SK-N-SH treated with all-trans-retinoic acid at 6 μM for 48 hours (cell line): ENCODE measurements at regions not wholly inside any gene's neighbourhood (a gene's known extent, or its start where the extent isn't known, plus 50 kb on each side); places are given as distances from the start of the nearest gene placed in this dataset.

Source experiments
- ATAC-seq: fragments of 200-7000 bp; cut with Tn5 transposase; 3 replicates; pipeline ENCODE4 v1.9.1; 2020; ENCODE audit warnings: mild to moderate bottlenecking, moderate library complexity
- ARNTL ChIP-seq: fragments of 450-650 bp; formaldehyde crosslinking; IDR thresholded peaks from 2 replicates; pipeline ENCODE4 v1.5.0; 2020; ENCODE audit warnings: low read depth, mild to moderate bottlenecking, moderate library complexity, borderline replicate concordance
- BACH2 ChIP-seq: fragments of 250-450 bp; sonication (Bioruptor Pico); IDR thresholded peaks from 2 replicates; pipeline ENCODE4 v1.9.0; 2021; ENCODE audit warnings: mild to moderate bottlenecking, borderline replicate concordance
- CREB5 ChIP-seq: fragments of 250-450 bp; sonication (Bioruptor Pico); IDR thresholded peaks from 2 replicates; pipeline ENCODE4 v1.5.1; 2020; ENCODE audit warnings: low read depth, mild to moderate bottlenecking, moderate library complexity
- CSDC2 ChIP-seq: fragments of 250-450 bp; sonication (Bioruptor Pico); IDR thresholded peaks from 2 replicates; pipeline ENCODE4 v1.5.0; 2020; ENCODE audit warnings: mild to moderate bottlenecking, moderate library complexity
- CSRNP3 ChIP-seq: fragments of 250-450 bp; sonication (Bioruptor Pico); IDR thresholded peaks from 2 replicates; pipeline ENCODE4 v1.5.1; 2021; ENCODE audit warnings: mild to moderate bottlenecking, moderate library complexity
- ESRRG ChIP-seq: fragments of 250-450 bp; sonication (Bioruptor Pico); IDR thresholded peaks from 2 replicates; pipeline ENCODE4 v1.6.1; 2021; ENCODE audit warnings: mild to moderate bottlenecking
- GLIS3 ChIP-seq: fragments of 250-450 bp; sonication (Bioruptor Pico); IDR thresholded peaks from 2 replicates; pipeline ENCODE4 v1.5.0; 2020; ENCODE audit warnings: mild to moderate bottlenecking, moderate library complexity
- ISL1 ChIP-seq: fragments of 250-450 bp; sonication (Bioruptor Pico); IDR thresholded peaks from 2 replicates; pipeline ENCODE4 v2.1.2; 2022; ENCODE audit warnings: mild to moderate bottlenecking, moderate library complexity
- OSR1 ChIP-seq: fragments of 250-450 bp; sonication (Bioruptor Pico); IDR thresholded peaks from 2 replicates; pipeline ENCODE4 v1.8.0; 2022; ENCODE audit warnings: moderate library complexity, mild to moderate bottlenecking, inconsistent platforms
- POU6F1 ChIP-seq: fragments of 250-450 bp; sonication (Bioruptor Pico); IDR thresholded peaks from 2 replicates; pipeline ENCODE4 v1.8.0; 2021; ENCODE audit warnings: low read depth, mild to moderate bottlenecking, moderate library complexity, borderline replicate concordance
- RARB ChIP-seq: fragments of 250-450 bp; sonication (Bioruptor Pico); IDR thresholded peaks from 2 replicates; pipeline ENCODE4 v1.8.0; 2021; ENCODE audit warnings: mild to moderate bottlenecking, moderate library complexity
- SNAI2 ChIP-seq: fragments of 250-450 bp; sonication (Bioruptor Pico); IDR thresholded peaks from 2 replicates; pipeline ENCODE4 v1.5.0; 2020; ENCODE audit warnings: mild to moderate bottlenecking, moderate library complexity
- TCF4 ChIP-seq: fragments of 250-450 bp; sonication (Bioruptor Pico); IDR thresholded peaks from 2 replicates; pipeline ENCODE4 v1.8.0; 2021; ENCODE audit warnings: mild to moderate bottlenecking, moderate library complexity, borderline replicate concordance
- TOX ChIP-seq: fragments of 250-450 bp; sonication (Bioruptor Pico); IDR thresholded peaks from 2 replicates; pipeline ENCODE4 v1.8.0; 2021; ENCODE audit warnings: mild to moderate bottlenecking, moderate library complexity, borderline replicate concordance
- ZC3H10 ChIP-seq: fragments of 250-450 bp; sonication (Bioruptor Pico); IDR thresholded peaks from 2 replicates; pipeline ENCODE4 v1.5.1; 2021; ENCODE audit warnings: mild to moderate bottlenecking, moderate library complexity
- ZFP3 ChIP-seq: fragments of 250-450 bp; sonication (Bioruptor Pico); IDR thresholded peaks from 2 replicates; pipeline ENCODE4 v1.5.0; 2020; ENCODE audit warnings: mild to moderate bottlenecking, moderate library complexity
- ZFP30 ChIP-seq: fragments of 450-650 bp; formaldehyde crosslinking; IDR thresholded peaks from 2 replicates; pipeline ENCODE4 v1.5.0; 2022; ENCODE audit warnings: mild to moderate bottlenecking, moderate library complexity
- ZNF565 ChIP-seq: fragments of 450-650 bp; formaldehyde crosslinking; conservative IDR thresholded peaks from 2 replicates; pipeline ENCODE4 v1.5.0; 2020; ENCODE audit warnings: low read depth, mild to moderate bottlenecking, moderate library complexity
- ZNF70 ChIP-seq: fragments of 450-650 bp; formaldehyde crosslinking; IDR thresholded peaks from 2 replicates; pipeline ENCODE4 v1.5.0; 2020; ENCODE audit warnings: mild to moderate bottlenecking, moderate library complexity

- TF ChIP-seq ZNF70 (CRISPR knock-in tag) (no peak), TOX (no peak), CREB5 (no peak), GLIS3 (CRISPR knock-in tag) (no peak), ISL1 (CRISPR knock-in tag) (no peak), BACH2 (no peak)
Observed at GRCh38 chr12:67761566-67761965, 113.0 kb downstream of the DYRK2 start (continued).

GRCh38 chr12:67764055-67764454, 115.5 kb downstream of the DYRK2 start:
- TF ChIP-seq ZFP30 (CRISPR knock-in tag) (no peak), ZFP3 (CRISPR knock-in tag) (no peak), BACH2 (no peak), CSDC2 (CRISPR knock-in tag) (no peak), RARB (no peak), POU6F1 (CRISPR knock-in tag) (no peak), ZC3H10 (CRISPR knock-in tag) (no peak), GLIS3 (CRISPR knock-in tag) (no peak), CREB5 (no peak)
- no peak for ATAC-seq

GRCh38 chr12:67764946-67765619, 116.5 kb downstream of the DYRK2 start:
- ATAC-seq: peak; percentile 68
- TF ChIP-seq ZFP3 (CRISPR knock-in tag) (no peak), CSRNP3 (CRISPR knock-in tag) (no peak), ZFP30 (CRISPR knock-in tag) (no peak), OSR1 (CRISPR knock-in tag) (no peak), ZNF70 (CRISPR knock-in tag) (no peak), SNAI2 (no peak), ARNTL (no peak), ISL1 (CRISPR knock-in tag) (no peak), ZNF565 (CRISPR knock-in tag) (no peak), RARB (no peak)

GRCh38 chr12:67765776-67766766, 117.5 kb downstream of the DYRK2 start:
- TF ChIP-seq POU6F1 (CRISPR knock-in tag) (0 out of 2 replicates have a peak, but pooled peaks have one; percentile 61), ZNF565 (CRISPR knock-in tag) (no peak), ZNF70 (CRISPR knock-in tag) (no peak), TOX (no peak), ZFP30 (CRISPR knock-in tag) (no peak), TCF4 (no peak), ZFP3 (CRISPR knock-in tag) (0 out of 2 replicates have a peak, but pooled peaks have one; percentile 35), CSDC2 (CRISPR knock-in tag) (peak; percentile 59; the same call in 1 of the 2 replicates), ESRRG (CRISPR knock-in tag) (0 out of 2 replicates have a peak, but pooled peaks have one; percentile 16), OSR1 (CRISPR knock-in tag) (peak; percentile 84; the same call in 1 of the 2 replicates), ISL1 (CRISPR knock-in tag) (peak; percentile 29), SNAI2 (peak; percentile 74; the same call in 1 of the 2 replicates)
- ATAC-seq: peak; percentile 91
